Thymus (tissue), 11 donors: ENCODE measurements at regions not wholly inside any gene's neighbourhood (a gene's known extent, or its start where the extent isn't known, plus 50 kb on each side); places are given as distances from the start of the nearest gene placed in this dataset.

Experiments
- DNase-seq, 9 donors: peaks; one replicate each; pipeline ENCODE4 v3.0.0-alpha.2; 2013; ENCODE audit warnings: low spot score in 9 of 9, low read depth in 6 of 9, missing footprints in 1 of 9
- H3K27ac ChIP-seq, 2 donors: one replicate each; pipeline ENCODE4 v1.5.1; 2013; ENCODE audit warnings: control low read depth in 1 of 2, low read depth in 1 of 2, low read length in 1 of 2, mild to moderate bottlenecking in 1 of 2, moderate library complexity in 1 of 2
- H3K27me3 ChIP-seq, 2 donors: one replicate each; pipeline ENCODE4 v1.5.1; 2013; ENCODE audit warnings: low read length in 1 of 2; ENCODE audit not compliant: control insufficient read depth in 2 of 2, insufficient read depth in 1 of 2
- H3K36me3 ChIP-seq, 2 donors: one replicate each; pipeline ENCODE4 v1.5.1; 2013; ENCODE audit warnings: low read length in 1 of 2, mild to moderate bottlenecking in 1 of 2, moderate library complexity in 1 of 2; ENCODE audit not compliant: control insufficient read depth in 2 of 2, insufficient read depth in 2 of 2
- H3K4me1 ChIP-seq, 2 donors: one replicate each; pipeline ENCODE4 v1.5.1; 2013; ENCODE audit warnings: low read length in 2 of 2; ENCODE audit not compliant: control insufficient read depth in 2 of 2, insufficient read depth in 2 of 2
- H3K4me3 ChIP-seq, 2 donors: one replicate each; pipeline ENCODE4 v1.5.1; 2013; ENCODE audit warnings: low read length in 2 of 2, control low read depth in 1 of 2, mild to moderate bottlenecking in 1 of 2
- H3K9me3 ChIP-seq, 2 donors: one replicate each; pipeline ENCODE4 v1.5.1; 2013; ENCODE audit warnings: low read length in 1 of 2, mild to moderate bottlenecking in 1 of 2; ENCODE audit not compliant: control insufficient read depth in 2 of 2, insufficient read depth in 1 of 2
- WGBS: extraction: QIAGEN DNeasy Blood & Tissue Kit; methylation state at CpG from one replicate; pipeline ENCODE4 v1.1.7; 2013; 5-methylcytosine and 5-hydroxymethylcytosine counted together
- donor health status: healthy.

DNA sequence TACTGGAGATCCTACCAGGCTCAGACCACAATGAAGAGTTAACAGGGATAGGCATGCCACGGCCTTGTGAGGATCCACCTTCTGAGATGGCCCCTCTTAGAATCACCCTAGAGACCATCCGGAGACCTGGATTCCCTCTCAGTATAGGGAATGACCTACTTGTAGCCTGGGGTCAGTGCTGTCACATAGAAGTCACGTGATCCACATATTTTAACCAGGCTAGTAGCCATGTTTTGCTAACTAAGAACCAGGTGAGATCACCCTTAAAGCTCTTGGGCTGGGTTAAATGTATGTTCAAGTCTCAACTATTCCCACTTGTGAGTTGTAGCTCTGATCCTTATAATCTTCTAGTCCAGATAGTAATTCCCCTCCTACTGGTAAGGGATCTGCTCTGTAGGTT lies 215.4 kb downstream of the CCNG2 start:
- Histone ChIP-seq H3K27me3 (no peaks in the 10 kb centered on the region), H3K9me3 (no peaks in the 10 kb centered on the region), H3K27ac (no peak overlapping the region), H3K4me3 (no peak overlapping the region), H3K36me3 (no peaks in the 10 kb centered on the region), H3K4me1 (peaks cover 0 to 9% of the 10 kb centered on the region in 2 donors)
- WGBS: 92% methylated on average over 3 of the region's 3 CpGs
- no peak for DNase-seq

DNA sequence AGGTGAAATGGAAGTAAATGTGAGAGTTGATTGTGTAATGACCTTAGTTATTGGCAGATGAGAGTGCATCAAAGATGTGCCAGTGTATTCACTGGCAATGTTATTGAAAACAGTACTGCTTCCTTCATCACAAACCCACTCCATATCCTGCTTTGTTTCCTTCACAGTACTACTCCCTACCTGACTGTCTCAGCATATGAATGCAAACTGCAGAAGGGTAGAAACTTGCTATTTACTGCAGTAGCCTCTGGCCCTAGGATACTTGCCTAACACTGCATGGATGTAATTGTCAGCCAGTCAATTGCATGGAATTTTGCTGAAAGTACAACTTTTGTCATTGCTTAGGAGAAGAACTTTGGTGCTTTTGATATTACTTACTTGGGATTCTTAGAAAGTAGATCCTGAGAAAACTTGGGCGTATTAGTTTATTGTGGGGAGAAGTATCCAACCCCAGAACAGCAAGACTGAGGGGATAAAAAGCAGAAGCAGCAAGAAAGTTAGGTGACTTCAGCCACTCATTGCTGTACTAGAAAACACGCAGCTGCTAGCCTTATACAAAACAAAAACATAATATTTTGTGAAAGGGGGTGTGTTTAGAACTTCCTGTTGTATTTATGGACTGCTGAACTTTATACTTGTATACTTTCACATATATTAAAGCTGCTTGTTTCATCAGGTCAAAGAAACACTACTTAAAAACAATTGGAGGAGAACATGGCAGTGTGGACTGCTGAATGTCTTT lies 219.0 kb downstream of the CCNG2 start:
- no peak for DNase-seq
- no peaks in the 10 kb centered on the region for H3K36me3 ChIP-seq
- no peak overlapping the region for H3K4me3 ChIP-seq
- WGBS: 91% methylated on average over 2 of the region's 2 CpGs
- H3K27ac ChIP-seq: no peak overlapping the region
- no peaks in the 10 kb centered on the region for H3K9me3 ChIP-seq
- no peaks in the 10 kb centered on the region for H3K4me1 ChIP-seq
- no peaks in the 10 kb centered on the region for H3K27me3 ChIP-seq

DNA sequence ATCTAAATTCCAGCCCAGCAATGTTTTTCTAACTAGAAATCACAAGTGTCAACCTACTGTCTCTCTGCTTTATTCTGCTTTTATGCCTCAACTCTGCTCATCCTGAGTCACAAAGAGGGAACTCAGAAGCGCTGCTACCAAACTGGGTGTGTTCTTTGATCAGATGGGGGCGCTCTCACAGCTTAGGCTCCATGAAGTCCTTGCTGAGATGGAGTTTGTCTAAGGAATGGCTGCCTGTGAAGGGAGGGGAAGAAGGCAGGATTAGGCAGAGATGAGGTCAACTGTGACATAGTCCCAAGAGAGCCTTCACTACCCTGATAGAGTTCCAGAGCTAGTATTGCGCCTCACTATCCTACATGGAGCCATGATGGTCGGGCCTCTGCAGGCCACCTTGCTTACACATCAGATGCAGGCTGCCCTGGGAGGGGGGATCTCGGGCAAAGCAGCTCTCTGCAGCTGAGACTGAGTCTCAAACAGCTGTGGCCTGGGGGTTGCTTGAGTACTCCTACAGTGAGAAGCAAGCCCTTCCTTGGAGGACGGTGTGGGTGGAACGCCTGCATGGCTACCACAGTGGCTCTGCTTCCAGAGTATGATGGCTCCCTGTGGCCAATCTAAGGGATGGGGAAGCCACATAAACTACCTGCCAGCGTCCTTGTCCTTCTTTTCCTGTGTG lies 219.9 kb downstream of the CCNG2 start:
- no peaks in the 10 kb centered on the region for H3K4me1 ChIP-seq
- no peak overlapping the region for H3K27ac ChIP-seq
- H3K36me3 ChIP-seq: no peaks in the 10 kb centered on the region
- no peaks in the 10 kb centered on the region for H3K27me3 ChIP-seq
- DNase-seq: no peak
- H3K9me3 ChIP-seq: no peaks in the 10 kb centered on the region
- 81% methylated on average over 8 of the region's 8 CpGs for WGBS
- H3K4me3 ChIP-seq: no peak overlapping the region

DNA sequence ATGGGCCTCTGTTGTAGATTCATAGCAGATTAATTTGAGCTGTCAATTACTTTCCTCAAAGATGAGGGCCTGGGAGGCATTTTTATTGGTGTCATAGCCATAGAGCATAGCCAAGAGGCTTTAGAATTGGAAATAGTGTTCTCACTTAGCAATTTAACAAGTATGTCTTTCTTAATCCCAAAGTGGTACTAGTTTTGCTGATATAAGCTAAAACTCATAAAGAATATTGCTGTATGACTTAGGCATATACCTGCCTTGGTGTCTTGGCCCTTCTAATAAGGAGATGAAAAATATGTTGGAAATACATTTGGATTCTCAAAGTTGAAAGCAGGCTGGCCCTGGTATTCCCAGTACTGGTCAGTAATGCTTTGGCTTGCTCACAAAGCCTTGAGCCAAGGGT lies 221.5 kb upstream of the CXCL13 start:
- H3K27ac ChIP-seq: no peak overlapping the region
- no peaks in the 10 kb centered on the region for H3K27me3 ChIP-seq
- no peaks in the 10 kb centered on the region for H3K36me3 ChIP-seq
- DNase-seq: no peak
- H3K9me3 ChIP-seq: no peaks in the 10 kb centered on the region
- peaks cover 0 to 4% of the 10 kb centered on the region in 2 donors for H3K4me1 ChIP-seq
- H3K4me3 ChIP-seq: no peak overlapping the region

DNA sequence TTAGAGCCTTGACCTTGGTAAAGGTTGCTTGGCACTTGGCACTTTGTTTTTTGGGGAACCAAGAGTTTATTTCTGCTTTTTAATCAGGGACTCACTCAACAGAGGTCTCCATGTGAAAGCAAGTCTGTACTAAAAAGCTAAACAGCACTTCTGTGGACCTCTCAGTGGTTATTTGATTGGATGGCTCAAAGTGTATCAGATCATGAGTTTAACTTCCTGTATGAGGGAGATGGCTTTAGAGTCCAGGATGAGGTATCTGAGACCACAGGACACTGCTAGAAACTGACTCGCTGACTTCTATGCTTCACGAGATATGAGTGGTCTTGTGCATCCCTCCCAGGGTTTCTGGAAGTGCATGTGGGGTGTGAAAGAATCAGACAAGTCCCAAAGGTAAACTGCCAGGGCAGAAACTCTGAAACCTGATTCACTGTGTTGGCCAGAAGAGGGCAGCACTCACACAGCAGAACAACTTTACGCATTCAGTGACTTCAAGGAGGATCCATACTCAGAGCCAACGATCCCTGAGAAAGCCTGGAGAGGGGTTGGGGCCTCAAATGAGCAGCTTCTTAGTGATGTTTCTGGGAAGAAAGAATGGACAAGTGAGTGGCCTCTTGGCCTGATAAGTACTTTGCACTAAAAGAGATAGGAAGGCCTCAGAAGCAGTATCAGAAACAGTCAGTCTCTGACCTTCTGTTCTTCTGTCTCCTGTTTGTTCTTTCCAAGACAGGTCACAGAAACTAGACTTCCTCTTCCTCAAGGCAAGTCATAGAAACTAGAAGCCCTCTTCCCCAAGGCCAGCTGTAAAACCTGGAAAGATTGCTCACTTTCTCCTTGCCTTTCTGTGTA lies 220.3 kb upstream of the CXCL13 start:
- no peak overlapping the region for H3K27ac ChIP-seq
- DNase-seq: peak; percentile 12 to 66 (median 33)

DNA sequence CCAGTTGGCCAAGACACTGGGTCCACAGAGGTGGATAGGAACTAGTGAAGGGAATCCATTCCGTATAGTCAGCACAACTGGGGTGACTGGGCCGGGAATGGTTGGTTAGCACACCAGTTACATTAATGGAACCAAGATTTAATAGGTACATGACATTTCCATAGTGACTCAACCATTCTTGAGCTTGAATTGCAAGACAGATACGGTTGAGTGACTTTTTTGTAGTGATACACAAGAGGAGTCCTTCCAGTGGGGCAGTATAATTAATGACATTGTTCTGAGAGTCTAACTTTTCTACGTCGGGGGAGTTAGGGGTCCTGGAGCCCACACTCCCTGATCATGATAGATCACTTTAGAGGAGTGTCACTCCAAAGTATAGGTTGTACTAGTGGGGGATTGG lies 211.6 kb upstream of the CXCL13 start:
- Histone ChIP-seq H3K36me3 (no peaks in the 10 kb centered on the region), H3K27ac (no peak overlapping the region), H3K9me3 (no peaks in the 10 kb centered on the region), H3K4me3 (no peak overlapping the region), H3K27me3 (no peaks in the 10 kb centered on the region), H3K4me1 (no peaks in the 10 kb centered on the region)
- 86% methylated on average over 5 of the region's 5 CpGs for WGBS
- DNase-seq: no peak

More for the DNA sequence above, 220.3 kb upstream of the CXCL13 start:
- Histone ChIP-seq H3K4me1 (peaks cover 0 to 4% of the 10 kb centered on the region in 2 donors), H3K36me3 (no peaks in the 10 kb centered on the region), H3K4me3 (no peak overlapping the region), H3K27me3 (no peaks in the 10 kb centered on the region), H3K9me3 (no peaks in the 10 kb centered on the region)
- 24% methylated on average over 4 of the region's 4 CpGs for WGBS

DNA sequence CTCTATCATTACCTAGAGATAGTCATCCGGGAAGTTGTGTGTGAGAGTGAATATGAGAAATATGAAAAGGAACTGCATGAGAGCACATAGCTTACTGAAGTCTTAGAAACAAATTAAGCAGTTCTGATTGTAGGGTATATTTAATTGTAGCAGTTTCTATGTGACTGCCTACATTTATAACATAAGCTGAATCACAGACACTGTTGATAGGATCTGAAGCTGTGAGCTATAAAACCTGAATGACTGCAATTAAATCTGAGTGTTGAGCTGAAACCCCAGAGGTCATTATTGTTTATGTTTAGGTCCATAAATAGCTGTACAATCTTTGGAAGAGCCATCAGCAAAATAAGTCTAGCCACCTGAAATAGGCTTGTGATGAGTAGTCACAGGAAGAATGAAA lies 210.1 kb upstream of the CXCL13 start:
- Histone ChIP-seq H3K36me3 (no peaks in the 10 kb centered on the region), H3K9me3 (no peaks in the 10 kb centered on the region), H3K27me3 (no peaks in the 10 kb centered on the region), H3K27ac (no peak overlapping the region), H3K4me1 (no peaks in the 10 kb centered on the region), H3K4me3 (no peak overlapping the region)
- no peak for DNase-seq
- 100% methylated on average over 1 of the region's 1 CpG for WGBS

DNA sequence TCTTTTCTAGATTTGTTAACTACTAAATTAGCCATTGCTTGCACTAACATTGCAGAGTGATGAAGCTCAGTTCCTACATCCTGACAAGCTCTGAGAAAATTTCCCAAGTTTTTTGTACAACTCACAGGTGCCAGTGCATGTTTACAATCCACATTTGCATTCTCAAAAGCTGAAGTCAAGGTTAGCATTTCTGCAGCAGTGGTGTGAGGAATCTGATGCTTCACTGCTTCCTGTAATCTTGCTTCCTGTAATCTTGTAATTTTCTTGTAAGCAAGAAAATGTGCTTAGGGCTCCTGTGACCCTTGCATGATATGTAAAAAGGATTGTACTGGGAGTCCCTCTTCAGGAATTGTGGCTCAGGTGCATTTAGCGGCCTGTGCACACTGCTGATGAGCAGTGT lies 207.4 kb upstream of the CXCL13 start:
- WGBS: 98% methylated on average over 1 of the region's 1 CpG
- H3K4me3 ChIP-seq: no peak overlapping the region
- DNase-seq: no peak
- H3K36me3 ChIP-seq: no peaks in the 10 kb centered on the region
- H3K4me1 ChIP-seq: no peaks in the 10 kb centered on the region
- no peaks in the 10 kb centered on the region for H3K27me3 ChIP-seq
- H3K27ac ChIP-seq: no peak overlapping the region
- no peaks in the 10 kb centered on the region for H3K9me3 ChIP-seq

DNA sequence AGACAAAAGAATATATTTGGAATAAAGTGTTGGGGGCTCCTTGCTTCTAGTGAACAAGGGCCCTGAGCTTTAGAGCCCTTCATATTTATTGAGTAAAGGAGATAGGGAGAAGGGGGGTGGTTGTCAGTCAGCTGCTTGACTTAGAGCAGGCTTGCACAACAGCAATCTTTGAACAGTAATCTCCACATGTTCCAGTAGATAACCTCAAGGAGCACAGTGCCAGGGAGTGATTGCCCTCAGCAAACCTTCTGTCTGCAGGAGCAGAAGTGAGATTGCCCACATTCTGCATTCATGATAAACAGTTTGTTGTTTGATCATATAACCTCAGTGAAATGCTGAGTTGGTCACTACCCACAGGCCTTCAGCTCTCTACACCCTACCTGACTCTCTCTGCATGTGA lies 205.8 kb upstream of the CXCL13 start:
- DNase-seq: no peak

More for the DNA sequence above, 205.8 kb upstream of the CXCL13 start:
- Histone ChIP-seq H3K4me1 (no peaks in the 10 kb centered on the region), H3K9me3 (no peaks in the 10 kb centered on the region), H3K27me3 (no peaks in the 10 kb centered on the region), H3K27ac (no peak overlapping the region), H3K36me3 (no peaks in the 10 kb centered on the region), H3K4me3 (no peak overlapping the region)
